GM12878 (cell line): ENCODE measurements at regions not wholly inside any gene's neighbourhood (a gene's known extent, or its start where the extent isn't known, plus 50 kb on each side); places are given as distances from the start of the nearest gene placed in this dataset.
A peak's percentile ranks its signal among the peaks of the same experiment; 100 is the strongest.

Experiments used
- CREB1 ChIP-seq: IDR thresholded peaks from 2 replicates; pipeline ENCODE4 v1.6.1; 2012; ENCODE audit warnings: low read depth, mild to moderate bottlenecking, inconsistent platforms
- EED ChIP-seq: sonication (generic); IDR thresholded peaks from 2 replicates; pipeline ENCODE4 v1.6.1; 2016; ENCODE audit warnings: antibody characterized with exemption, low read depth
- ETV6 ChIP-seq, 2 experiments: fragments of 450-650 bp in 1 of 2; IDR thresholded peaks in 1 of 2; conservative IDR thresholded peaks in 1 of 2; 2 replicates each; pipeline ENCODE4 v1.6.1; 2014; ENCODE audit warnings: antibody characterized with exemption in 1 of 2, borderline replicate concordance in 1 of 2, low read depth in 1 of 2, mild to moderate bottlenecking in 1 of 2, moderate library complexity in 1 of 2
- JUNB ChIP-seq: IDR thresholded peaks from 2 replicates; pipeline ENCODE4 v1.6.1; 2016; ENCODE audit warnings: antibody characterized with exemption, mild to moderate bottlenecking
- NBN ChIP-seq: fragments of 450-650 bp; IDR thresholded peaks from 2 replicates; pipeline ENCODE4 v1.6.1; 2016
- NFXL1 ChIP-seq: fragments of 450-650 bp; IDR thresholded peaks from 2 replicates; pipeline ENCODE4 v1.6.1; 2017; ENCODE audit warnings: antibody characterized with exemption, mild to moderate bottlenecking, borderline replicate concordance
- NFYB ChIP-seq: IDR thresholded peaks from 2 replicates; pipeline ENCODE4 v1.6.1; 2011; ENCODE audit warnings: low read depth, mild to moderate bottlenecking, low read length, improper control_type of control experiment, moderate library complexity; ENCODE audit not compliant: insufficient read depth
- RCOR1 ChIP-seq: conservative IDR thresholded peaks from 2 replicates; pipeline ENCODE4 v1.6.1; 2012; ENCODE audit warnings: low read depth, low read length, improper control_type of control experiment
- TCF12 ChIP-seq: IDR thresholded peaks from 2 replicates; pipeline ENCODE4 v1.6.1; 2011; ENCODE audit warnings: low read depth, mild to moderate bottlenecking, low read length
- TF ChIP-seq, protein P1 (sequence below): fragments of 450-650 bp; IDR thresholded peaks from 2 replicates; pipeline ENCODE4 v1.6.1; 2017; ENCODE audit warnings: mild to moderate bottlenecking, moderate library complexity
- TF ChIP-seq, protein P2 (sequence below): fragments of 450-650 bp; IDR thresholded peaks from 2 replicates; pipeline ENCODE4 v1.6.1; 2016; ENCODE audit warnings: mild to moderate bottlenecking
- TF ChIP-seq, protein P3 (sequence below): fragments of 450-650 bp; IDR thresholded peaks from 2 replicates; pipeline ENCODE4 v1.6.1; 2016; ENCODE audit warnings: mild to moderate bottlenecking, moderate library complexity, borderline replicate concordance
- TF ChIP-seq, protein P4 (sequence below): fragments of 450-650 bp; conservative IDR thresholded peaks from 2 replicates; pipeline ENCODE4 v1.6.1; 2017; ENCODE audit warnings: mild to moderate bottlenecking, moderate library complexity
- TF ChIP-seq, protein P5 (sequence below): IDR thresholded peaks from 2 replicates; pipeline ENCODE4 v1.6.1; 2012; ENCODE audit warnings: low read depth, low read length, improper control_type of control experiment

DNA sequence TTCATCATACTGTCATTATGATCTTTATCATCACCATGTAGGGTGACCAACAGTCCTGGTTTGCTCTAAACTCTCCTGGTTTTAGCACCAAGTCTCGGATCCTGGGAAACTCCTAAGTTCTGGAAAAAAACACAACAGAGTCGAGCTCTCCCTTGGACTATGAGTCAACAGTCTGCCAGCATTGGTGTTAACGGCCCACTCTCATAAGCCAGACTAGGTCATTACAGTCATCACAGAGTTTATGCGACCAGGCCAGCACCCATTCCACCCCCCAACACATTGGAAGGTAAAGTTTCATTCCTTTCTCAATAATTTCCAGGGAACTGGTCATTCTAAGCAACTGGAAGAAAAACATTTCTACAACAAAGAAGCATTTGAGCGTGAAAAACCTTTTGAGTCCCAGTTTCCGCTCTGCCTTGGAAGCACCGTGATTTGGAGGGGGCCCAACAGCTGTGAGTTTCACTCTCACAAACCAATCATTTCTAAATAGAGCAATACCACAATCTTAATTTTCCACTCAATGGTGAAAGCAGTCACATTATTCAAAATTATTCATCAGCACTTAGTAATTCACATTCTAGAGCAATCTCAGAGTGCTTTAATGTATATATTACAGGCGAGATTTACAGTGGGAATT is 445.0 kb downstream of the CDH26 start (continued):
- TF ChIP-seq, protein P1, sequence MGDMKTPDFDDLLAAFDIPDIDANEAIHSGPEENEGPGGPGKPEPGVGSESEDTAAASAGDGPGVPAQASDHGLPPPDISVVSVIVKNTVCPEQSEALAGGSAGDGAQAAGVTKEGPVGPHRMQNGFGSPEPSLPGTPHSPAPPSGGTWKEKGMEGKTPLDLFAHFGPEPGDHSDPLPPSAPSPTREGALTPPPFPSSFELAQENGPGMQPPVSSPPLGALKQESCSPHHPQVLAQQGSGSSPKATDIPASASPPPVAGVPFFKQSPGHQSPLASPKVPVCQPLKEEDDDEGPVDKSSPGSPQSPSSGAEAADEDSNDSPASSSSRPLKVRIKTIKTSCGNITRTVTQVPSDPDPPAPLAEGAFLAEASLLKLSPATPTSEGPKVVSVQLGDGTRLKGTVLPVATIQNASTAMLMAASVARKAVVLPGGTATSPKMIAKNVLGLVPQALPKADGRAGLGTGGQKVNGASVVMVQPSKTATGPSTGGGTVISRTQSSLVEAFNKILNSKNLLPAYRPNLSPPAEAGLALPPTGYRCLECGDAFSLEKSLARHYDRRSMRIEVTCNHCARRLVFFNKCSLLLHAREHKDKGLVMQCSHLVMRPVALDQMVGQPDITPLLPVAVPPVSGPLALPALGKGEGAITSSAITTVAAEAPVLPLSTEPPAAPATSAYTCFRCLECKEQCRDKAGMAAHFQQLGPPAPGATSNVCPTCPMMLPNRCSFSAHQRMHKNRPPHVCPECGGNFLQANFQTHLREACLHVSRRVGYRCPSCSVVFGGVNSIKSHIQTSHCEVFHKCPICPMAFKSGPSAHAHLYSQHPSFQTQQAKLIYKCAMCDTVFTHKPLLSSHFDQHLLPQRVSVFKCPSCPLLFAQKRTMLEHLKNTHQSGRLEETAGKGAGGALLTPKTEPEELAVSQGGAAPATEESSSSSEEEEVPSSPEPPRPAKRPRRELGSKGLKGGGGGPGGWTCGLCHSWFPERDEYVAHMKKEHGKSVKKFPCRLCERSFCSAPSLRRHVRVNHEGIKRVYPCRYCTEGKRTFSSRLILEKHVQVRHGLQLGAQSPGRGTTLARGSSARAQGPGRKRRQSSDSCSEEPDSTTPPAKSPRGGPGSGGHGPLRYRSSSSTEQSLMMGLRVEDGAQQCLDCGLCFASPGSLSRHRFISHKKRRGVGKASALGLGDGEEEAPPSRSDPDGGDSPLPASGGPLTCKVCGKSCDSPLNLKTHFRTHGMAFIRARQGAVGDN = no peak
- TF ChIP-seq JUNB (peak; percentile 26; the same call in 1 of the 2 replicates), NFXL1 (no peak), TCF12 (peak; percentile 46; the same call in 1 of the 2 replicates), EED (peak; percentile 62), ETV6 (conservative IDR thresholded peaks at IDR 0.05 in 1 of 2, IDR thresholded peaks at IDR 0.05 in 1 of 2; ENCODE audit: borderline replicate concordance in 1 of 2, low read depth in 1 of 2) (0 out of 4 replicates have a peak, but pooled peaks of 1 of the 2 experiments have one; percentile 20), RCOR1 (no peak), NBN (no peak), NFYB (no peak), CREB1 (no peak)
- TF ChIP-seq, protein P2, sequence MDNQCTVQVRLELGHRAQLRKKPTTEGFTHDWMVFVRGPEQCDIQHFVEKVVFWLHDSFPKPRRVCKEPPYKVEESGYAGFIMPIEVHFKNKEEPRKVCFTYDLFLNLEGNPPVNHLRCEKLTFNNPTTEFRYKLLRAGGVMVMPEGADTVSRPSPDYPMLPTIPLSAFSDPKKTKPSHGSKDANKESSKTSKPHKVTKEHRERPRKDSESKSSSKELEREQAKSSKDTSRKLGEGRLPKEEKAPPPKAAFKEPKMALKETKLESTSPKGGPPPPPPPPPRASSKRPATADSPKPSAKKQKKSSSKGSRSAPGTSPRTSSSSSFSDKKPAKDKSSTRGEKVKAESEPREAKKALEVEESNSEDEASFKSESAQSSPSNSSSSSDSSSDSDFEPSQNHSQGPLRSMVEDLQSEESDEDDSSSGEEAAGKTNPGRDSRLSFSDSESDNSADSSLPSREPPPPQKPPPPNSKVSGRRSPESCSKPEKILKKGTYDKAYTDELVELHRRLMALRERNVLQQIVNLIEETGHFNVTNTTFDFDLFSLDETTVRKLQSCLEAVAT = no peak
- TF ChIP-seq, protein P3, sequence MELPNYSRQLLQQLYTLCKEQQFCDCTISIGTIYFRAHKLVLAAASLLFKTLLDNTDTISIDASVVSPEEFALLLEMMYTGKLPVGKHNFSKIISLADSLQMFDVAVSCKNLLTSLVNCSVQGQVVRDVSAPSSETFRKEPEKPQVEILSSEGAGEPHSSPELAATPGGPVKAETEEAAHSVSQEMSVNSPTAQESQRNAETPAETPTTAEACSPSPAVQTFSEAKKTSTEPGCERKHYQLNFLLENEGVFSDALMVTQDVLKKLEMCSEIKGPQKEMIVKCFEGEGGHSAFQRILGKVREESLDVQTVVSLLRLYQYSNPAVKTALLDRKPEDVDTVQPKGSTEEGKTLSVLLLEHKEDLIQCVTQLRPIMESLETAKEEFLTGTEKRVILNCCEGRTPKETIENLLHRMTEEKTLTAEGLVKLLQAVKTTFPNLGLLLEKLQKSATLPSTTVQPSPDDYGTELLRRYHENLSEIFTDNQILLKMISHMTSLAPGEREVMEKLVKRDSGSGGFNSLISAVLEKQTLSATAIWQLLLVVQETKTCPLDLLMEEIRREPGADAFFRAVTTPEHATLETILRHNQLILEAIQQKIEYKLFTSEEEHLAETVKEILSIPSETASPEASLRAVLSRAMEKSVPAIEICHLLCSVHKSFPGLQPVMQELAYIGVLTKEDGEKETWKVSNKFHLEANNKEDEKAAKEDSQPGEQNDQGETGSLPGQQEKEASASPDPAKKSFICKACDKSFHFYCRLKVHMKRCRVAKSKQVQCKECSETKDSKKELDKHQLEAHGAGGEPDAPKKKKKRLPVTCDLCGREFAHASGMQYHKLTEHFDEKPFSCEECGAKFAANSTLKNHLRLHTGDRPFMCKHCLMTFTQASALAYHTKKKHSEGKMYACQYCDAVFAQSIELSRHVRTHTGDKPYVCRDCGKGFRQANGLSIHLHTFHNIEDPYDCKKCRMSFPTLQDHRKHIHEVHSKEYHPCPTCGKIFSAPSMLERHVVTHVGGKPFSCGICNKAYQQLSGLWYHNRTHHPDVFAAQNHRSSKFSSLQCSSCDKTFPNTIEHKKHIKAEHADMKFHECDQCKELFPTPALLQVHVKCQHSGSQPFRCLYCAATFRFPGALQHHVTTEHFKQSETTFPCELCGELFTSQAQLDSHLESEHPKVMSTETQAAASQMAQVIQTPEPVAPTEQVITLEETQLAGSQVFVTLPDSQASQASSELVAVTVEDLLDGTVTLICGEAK = no peak
- TF ChIP-seq, protein P4, sequence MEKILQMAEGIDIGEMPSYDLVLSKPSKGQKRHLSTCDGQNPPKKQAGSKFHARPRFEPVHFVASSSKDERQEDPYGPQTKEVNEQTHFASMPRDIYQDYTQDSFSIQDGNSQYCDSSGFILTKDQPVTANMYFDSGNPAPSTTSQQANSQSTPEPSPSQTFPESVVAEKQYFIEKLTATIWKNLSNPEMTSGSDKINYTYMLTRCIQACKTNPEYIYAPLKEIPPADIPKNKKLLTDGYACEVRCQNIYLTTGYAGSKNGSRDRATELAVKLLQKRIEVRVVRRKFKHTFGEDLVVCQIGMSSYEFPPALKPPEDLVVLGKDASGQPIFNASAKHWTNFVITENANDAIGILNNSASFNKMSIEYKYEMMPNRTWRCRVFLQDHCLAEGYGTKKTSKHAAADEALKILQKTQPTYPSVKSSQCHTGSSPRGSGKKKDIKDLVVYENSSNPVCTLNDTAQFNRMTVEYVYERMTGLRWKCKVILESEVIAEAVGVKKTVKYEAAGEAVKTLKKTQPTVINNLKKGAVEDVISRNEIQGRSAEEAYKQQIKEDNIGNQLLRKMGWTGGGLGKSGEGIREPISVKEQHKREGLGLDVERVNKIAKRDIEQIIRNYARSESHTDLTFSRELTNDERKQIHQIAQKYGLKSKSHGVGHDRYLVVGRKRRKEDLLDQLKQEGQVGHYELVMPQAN = no peak
- TF ChIP-seq, protein P5, sequence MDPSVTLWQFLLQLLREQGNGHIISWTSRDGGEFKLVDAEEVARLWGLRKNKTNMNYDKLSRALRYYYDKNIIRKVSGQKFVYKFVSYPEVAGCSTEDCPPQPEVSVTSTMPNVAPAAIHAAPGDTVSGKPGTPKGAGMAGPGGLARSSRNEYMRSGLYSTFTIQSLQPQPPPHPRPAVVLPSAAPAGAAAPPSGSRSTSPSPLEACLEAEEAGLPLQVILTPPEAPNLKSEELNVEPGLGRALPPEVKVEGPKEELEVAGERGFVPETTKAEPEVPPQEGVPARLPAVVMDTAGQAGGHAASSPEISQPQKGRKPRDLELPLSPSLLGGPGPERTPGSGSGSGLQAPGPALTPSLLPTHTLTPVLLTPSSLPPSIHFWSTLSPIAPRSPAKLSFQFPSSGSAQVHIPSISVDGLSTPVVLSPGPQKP = no peak
